Stimulated activated CD4-positive, alpha-beta T cell treated with anti-CD3 and anti-CD28 coated beads, Interleukin-2, amount 100 ng/mL, for 24 hours (primary cell): ENCODE measurements at regions not wholly inside any gene's neighbourhood (a gene's known extent, or its start where the extent isn't known, plus 50 kb on each side); places are given as distances from the start of the nearest gene placed in this dataset.
"Not testable (repeated sequence)": the region's sequence is repeated elsewhere in the genome, so short reads cannot be mapped to it uniquely, and the experiment has no call there.

Experiments used
- DNase-seq, 2 donors: peaks; one replicate each; pipeline ENCODE4 v3.0.0-alpha.2; 2020

DNA sequence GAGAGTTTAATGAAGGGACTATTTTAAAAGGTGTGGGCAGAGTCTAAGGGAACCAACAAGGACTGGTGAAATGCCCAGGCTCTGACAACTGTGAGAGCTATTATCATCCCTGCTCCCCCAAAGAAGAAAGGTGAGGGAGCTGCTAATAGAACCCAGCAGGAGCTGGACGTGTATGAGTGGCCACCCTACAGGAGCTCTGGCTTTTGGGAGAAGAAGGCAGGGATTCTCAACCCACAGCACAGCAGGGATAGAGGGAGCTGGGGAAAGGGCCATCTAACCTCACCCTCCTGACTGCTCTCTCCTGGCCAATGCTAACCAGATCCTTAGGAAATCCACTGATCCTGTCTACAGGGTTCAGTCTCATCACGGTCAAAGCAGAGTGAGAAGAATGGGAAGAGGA lies 57.1 kb downstream of the GRIN2B start:
- DNase-seq = no peak

DNA sequence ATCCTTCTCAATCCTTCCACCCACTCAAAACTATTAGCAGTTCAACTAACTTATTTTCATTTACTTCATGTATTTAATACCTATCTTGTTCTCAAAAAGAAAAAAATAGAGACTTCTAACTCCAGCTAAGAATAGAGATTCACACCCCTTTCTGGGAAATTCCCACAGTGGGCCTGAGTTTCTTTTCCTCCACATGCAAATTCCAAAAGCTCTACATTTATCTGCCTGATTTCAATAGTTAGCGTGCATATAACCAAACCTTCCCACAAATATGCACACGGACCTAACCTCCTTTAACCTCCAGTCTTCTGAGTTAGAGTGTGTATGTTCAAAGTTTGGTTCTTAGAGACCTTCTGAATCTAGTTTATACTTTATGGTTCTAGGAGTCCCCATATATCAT lies 62.5 kb downstream of the GRIN2B start:
- DNase-seq = no peak

- no peak for DNase-seq
Measured at GRCh38 chr12:13915096-13915495, 66.3 kb downstream of the GRIN2B start.

- no peak for DNase-seq
Measured at GRCh38 chr12:13913371-13913770, 68.0 kb downstream of the GRIN2B start.

GRCh38 chr12:13911756-13912554 lies 69.4 kb downstream of the GRIN2B start:
- DNase-seq = no peak

DNA sequence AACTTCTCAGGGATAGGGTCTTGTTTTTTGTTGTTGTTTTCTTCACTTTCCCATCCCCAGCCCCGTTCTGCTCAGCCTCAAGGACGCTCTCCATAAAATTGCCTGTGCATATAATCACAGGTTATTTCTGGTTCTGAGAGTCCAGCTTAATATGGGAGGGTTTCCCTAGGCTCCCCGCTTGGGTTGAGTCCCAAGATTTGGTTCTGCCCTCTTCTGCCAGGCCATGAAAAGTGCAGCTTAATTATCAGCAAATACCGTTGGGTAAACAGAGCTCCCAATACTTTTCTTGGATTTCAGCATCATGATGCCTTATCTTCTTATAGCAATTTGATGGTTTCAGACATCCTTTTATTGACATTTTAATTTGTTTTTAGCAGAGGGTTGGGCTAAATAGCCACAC lies 75.6 kb downstream of the GRIN2B start:
- no peak for DNase-seq

DNA sequence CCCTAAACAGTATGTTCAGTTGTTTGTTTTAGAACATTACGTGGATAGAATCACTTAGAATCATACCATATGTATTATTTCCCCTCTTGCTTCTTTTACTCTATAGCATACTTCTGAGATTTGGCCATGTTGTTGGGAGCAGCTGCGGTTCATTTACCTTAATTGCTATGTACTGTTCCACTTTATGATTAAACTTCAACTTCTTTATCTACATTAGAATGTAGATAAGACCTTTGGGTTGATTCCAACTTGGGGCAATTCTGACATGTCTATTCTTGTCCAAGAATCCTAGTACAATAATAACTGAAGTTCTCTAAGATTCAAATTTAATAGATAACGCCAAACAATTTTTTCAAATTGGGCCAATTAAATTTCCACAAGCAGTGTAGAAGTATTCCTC lies 80.7 kb downstream of the GRIN2B start:
- no peak for DNase-seq

DNA sequence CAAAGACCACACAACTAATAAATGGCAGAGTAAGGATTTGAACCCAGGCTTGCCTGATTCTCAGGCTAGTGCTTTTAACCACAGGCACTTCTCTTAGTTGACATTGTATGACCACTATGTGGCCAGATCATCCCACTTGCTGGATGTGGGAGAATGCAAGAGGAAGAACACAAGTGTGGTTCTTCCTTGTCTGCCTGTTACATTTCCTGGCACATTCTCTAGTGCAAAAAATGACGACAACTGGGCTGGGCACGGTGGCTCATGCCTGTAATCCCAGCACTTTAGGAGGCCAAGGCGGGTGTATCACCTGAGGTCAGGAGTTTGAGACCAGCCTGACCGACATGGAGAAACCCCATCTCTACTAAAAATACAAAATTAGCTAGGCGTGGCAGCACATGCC lies 83.0 kb downstream of the GRIN2B start:
- not testable (repeated sequence) for DNase-seq

DNA sequence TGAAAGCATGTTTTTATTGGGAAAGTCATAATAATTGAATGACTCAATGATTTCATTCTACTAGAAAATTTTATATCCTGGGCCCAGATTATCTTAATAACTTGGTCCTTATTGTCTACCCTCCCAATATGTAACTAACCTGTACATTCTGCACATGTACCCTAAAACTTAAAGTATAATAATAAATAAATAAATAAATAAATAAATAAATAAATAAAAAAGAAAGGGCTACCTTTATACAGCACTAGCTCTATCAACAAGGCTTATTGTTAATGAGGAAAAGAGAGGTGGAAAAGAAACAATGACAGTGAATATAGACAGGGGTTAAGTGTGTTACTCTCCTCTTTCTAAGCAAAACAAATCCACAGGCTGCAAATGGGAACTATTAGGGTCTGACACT lies 83.6 kb downstream of the GRIN2B start:
- DNase-seq = no peak

- DNase-seq = no peak
Measured at GRCh38 chr12:13896063-13896626, 85.3 kb downstream of the GRIN2B start.

GRCh38 chr12:13891902-13892301 lies 89.5 kb downstream of the GRIN2B start:
- DNase-seq = no peak

GRCh38 chr12:13890943-13891342 lies 90.5 kb downstream of the GRIN2B start:
- DNase-seq = no peak

DNA sequence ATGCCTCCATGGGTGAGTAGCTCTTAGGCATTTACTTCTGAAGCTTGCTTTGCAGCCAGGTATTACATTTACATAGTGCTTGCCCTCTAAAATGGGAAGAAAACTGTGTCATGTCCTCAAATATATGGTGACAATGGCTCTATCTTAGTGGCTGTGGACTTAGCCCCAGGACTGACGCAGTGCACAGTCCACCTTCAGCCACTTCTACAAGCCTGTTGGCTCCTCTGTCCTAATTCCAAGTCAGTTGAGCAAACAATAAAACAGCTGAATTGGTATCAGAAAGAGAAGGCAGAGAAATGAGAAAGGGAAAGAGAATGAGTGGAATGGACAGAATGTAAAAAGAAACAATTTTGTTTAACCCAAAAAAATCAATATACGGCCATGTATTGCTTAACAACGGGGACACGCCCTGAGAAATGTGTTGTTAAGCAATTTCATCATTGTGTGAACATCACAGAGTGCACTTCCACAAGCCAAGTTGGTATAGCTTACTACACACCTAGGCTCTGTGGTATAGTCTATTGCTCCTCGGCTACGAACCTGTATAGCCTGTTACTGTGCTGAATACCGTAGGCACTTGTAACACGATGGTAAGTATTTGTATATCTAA lies 93.5 kb downstream of the GRIN2B start:
- DNase-seq = no peak

- DNase-seq = no peak
Measured at GRCh38 chr12:13882176-13882575, 99.2 kb downstream of the GRIN2B start.

DNA sequence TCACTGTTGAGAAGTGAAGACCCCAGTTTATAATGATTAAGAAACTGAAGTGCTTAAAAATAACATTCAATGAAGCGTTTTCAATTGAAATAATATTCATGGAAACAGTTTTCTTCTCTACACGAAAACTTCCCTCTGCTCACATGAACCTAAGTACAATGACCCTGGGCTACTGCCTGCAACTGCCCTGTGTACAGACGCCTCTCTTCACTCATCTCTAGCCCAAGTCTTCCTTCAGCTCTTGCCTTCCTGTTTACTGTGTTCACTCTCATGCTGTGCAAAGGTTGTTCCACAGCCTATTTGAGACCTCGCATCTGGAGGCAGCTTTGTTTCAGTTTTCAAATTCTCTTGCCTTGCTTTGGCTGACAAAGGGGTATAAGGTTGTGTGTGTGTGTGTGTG lies 100.8 kb downstream of the GRIN2B start:
- DNase-seq = no peak

DNA sequence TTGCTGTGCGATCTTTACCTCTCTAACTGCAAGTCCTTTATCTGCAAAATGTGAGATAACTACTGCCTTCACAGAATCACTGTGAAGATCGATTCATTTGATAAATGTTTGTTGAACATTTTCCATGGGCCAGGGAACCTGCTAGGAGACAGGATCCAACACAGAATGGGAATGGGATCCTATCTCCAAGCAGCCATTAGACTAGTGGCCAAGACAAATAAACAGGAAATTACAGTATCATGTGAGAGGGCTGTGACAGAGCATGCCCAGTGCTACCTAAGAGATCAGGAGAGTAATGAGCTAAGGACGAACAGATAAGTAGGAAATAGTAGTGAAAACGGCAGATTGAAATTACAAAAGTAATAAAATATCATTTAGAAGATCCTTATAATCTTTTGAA lies 105.7 kb downstream of the GRIN2B start:
- DNase-seq = no peak

- DNase-seq = no peak
Measured at GRCh38 chr12:13870255-13870654, 111.1 kb downstream of the GRIN2B start.

DNA sequence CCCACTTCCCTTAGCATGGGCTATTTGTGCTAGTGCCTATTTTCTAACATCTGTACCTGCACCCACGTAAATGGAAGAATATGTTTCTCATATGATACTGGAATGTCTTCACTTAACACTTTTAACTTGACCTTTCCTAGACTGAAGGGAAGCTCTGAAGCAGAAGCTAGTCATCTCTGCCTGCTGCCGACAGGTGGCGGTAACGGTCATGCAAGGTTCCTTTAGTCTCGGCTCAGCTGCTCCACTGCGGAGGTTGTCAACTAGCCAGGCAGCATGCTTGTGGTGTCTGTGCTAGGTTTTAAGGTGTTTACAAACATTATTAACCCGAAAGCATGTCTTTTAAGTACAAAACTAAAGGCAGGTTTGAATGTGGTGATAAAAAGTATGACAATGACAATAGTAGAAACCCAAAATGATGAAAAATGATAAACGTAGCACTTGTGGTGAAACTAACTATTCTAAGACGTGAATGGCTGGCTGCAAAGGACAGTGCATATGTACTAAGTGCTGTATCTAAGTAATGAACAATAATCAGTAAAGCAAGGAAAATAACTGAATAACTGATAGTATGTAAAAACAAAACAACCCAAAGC lies 117.2 kb downstream of the GRIN2B start:
- peak; percentile 57 to 71 for DNase-seq

DNA sequence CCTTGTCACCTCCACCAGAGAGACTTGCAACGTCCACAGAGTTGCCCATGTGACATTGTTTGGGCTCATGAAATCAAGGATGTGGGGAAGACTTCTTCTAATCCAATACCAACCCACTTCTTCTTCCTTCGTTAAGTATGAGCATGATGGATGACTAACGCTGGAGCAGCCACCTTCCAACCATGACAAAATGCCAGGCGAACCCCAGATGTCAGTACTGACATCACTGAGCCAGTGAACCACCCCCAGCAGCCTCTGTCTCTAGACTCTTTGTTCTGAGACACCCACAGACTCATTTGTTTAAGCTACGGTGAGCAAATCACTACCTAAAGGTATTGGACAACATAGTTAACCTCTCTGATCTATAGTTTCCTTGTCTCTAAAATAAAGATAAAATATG lies 123.7 kb downstream of the GRIN2B start:
- DNase-seq = no peak

- no peak for DNase-seq
Measured at GRCh38 chr12:13853471-13853870, 127.9 kb downstream of the GRIN2B start.

DNA sequence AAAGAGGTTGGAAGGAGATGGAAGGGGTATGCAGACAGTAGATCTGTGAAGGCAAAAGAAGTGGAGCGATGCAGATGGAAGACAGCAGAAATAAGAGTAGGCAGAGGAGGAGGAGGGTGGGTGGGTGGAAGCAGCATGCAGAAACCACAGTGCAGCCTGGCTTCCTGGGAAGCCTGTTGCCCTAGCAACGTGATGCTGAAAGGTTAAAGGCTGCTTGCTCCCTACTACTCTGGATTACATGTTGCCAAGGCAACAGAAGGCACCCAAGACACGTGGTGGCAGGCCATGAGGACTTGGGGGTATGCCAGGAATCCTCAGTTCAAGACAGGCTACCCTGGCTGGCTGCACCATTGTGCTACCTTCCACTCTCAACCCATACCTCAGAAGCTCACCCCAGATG lies 129.6 kb downstream of the GRIN2B start:
- DNase-seq = no peak

DNA sequence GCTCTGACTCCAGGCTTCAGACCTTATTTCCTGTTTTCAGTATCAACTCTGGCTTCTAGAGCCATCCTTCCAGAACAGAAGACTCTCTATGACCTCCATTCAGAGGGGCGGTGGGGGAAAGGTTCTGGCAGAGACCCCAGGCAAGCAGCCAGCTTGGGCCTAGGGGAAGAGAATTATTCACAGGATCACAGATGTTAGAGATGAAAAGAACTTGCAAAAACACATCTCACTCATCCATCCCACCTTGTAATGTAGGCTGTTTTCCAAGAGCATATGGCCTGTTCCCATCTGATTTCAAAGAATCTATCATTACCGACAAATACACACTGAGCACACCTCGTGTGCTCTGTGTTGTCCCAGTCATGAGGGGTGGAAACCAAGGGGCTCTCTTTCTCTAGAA lies 131.9 kb downstream of the GRIN2B start:
- DNase-seq = no peak

GRCh38 chr12:13843841-13844240 lies 137.6 kb downstream of the GRIN2B start:
- no peak for DNase-seq

DNA sequence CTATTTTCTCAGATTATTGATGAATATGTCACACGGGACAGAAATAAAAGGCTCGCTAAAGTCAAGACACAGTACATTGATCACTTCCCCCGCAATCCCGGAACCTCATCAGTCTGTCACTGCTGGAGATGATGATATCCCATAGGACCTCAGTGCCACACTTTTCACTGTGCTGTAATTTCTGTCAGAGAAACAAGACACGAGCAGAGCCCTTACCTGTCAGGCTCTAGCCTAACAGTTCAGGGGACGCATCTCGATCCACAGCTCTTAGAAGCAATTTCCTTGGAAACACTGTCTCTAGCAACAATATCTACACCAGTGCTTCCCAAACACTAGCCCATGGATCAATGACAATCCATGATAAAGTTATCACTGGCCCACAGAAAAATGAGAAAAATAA lies 140.0 kb downstream of the GRIN2B start:
- no peak for DNase-seq
